ENCODE measurements at regions not wholly inside any gene's neighbourhood (a gene's known extent, or its start where the extent isn't known, plus 50 kb on each side); places are given as distances from the start of the nearest gene placed in this dataset.

GRCh38 chr5:2205185-2205585, 322.5 kb upstream of the IRX4 start (continued):
- TF ChIP-seq CHD7 (IDR thresholded peaks at IDR 0.05; ENCODE audit: insufficient replicate concordance, low read length) (no peak), CBX8 (IDR thresholded peaks at IDR 0.05; ENCODE audit: borderline replicate concordance, low read depth, low read length) (no peak), HDAC2 (IDR thresholded peaks at IDR 0.05; ENCODE audit: borderline replicate concordance in 1 of 2, low read depth in 2 of 2, low read length in 2 of 2) (no peak), CHD2 (IDR thresholded peaks at IDR 0.05; ENCODE audit: low read length) (no peak), SIRT6 (IDR thresholded peaks at IDR 0.05; ENCODE audit: low read length) (no peak), CTCF (IDR thresholded peaks at IDR 0.05; ENCODE audit: control extremely low read depth in 1 of 3, insufficient read depth in 1 of 3, low read depth in 1 of 3, low read length in 3 of 3) (no peak), KDM4A (IDR thresholded peaks at IDR 0.05; ENCODE audit: low read depth, low read length, severe bottlenecking) (no peak), GTF2F1 (IDR thresholded peaks at IDR 0.05; ENCODE audit: borderline replicate concordance, low read depth, low read length) (no peak), SP2 (IDR thresholded peaks at IDR 0.05; ENCODE audit: low read length) (no peak)

Measured in H1 (cell line).